COR-L47 (cell line): ENCODE measurements at regions not wholly inside any gene's neighbourhood (a gene's known extent, or its start where the extent isn't known, plus 50 kb on each side); places are given as distances from the start of the nearest gene placed in this dataset.
A peak's percentile ranks its signal among the peaks of the same experiment; 100 is the strongest.
"Not testable (repeated sequence)": the region's sequence is repeated elsewhere in the genome, so short reads cannot be mapped to it uniquely, and the experiment has no call there.

Source experiments
- DNase-seq: peaks from one replicate; lab custom pipeline; 2025; lab: John Stamatoyannopoulos, UW

- DNase-seq: no peak
These were observed 88.2 kb downstream of the KLHL28 start for GRCh38 chr14:44873536-44873935.

- no peak for DNase-seq
These were observed 95.0 kb downstream of the KLHL28 start for GRCh38 chr14:44866770-44867169.

GRCh38 chr14:44866322-44866721, 95.4 kb downstream of the KLHL28 start:
- DNase-seq: no peak

GRCh38 chr14:44863271-44863670, 98.5 kb downstream of the KLHL28 start:
- DNase-seq: no peak

GRCh38 chr14:44854114-44854513, 107.6 kb downstream of the KLHL28 start:
- no peak for DNase-seq

- no peak for DNase-seq
These were observed 114.0 kb downstream of the KLHL28 start for GRCh38 chr14:44847526-44848309.

GRCh38 chr14:44846232-44846824, 115.4 kb downstream of the KLHL28 start:
- DNase-seq: peak; percentile 10

- not testable (repeated sequence) for DNase-seq
These were observed 125.8 kb downstream of the KLHL28 start for GRCh38 chr14:44835928-44836327.

- no peak for DNase-seq
These were observed 128.2 kb downstream of the KLHL28 start for GRCh38 chr14:44833376-44834060.

- no peak for DNase-seq
These were observed 131.4 kb downstream of the KLHL28 start for GRCh38 chr14:44830371-44830770.

GRCh38 chr14:44829021-44829420, 132.7 kb downstream of the KLHL28 start:
- no peak for DNase-seq

- no peak for DNase-seq
These were observed 133.7 kb downstream of the KLHL28 start for GRCh38 chr14:44828023-44828422.

- DNase-seq: no peak
These were observed 141.3 kb downstream of the KLHL28 start for GRCh38 chr14:44820230-44820964.

- no peak for DNase-seq
These were observed 147.6 kb downstream of the KLHL28 start for GRCh38 chr14:44814196-44814595.

GRCh38 chr14:44812672-44813071, 149.1 kb downstream of the KLHL28 start:
- DNase-seq: no peak

- no peak for DNase-seq
These were observed 157.4 kb downstream of the KLHL28 start for GRCh38 chr14:44804391-44804790.

GRCh38 chr14:44803239-44803905, 158.4 kb downstream of the KLHL28 start:
- DNase-seq: peak; percentile 54

GRCh38 chr14:44798386-44799242, 163.1 kb downstream of the KLHL28 start:
- no peak for DNase-seq

GRCh38 chr14:44795725-44796124, 166.0 kb downstream of the KLHL28 start:
- no peak for DNase-seq

GRCh38 chr14:44791730-44792129, 170.0 kb downstream of the KLHL28 start:
- DNase-seq: no peak

GRCh38 chr14:44788612-44789011, 173.1 kb downstream of the KLHL28 start:
- no peak for DNase-seq
